Fibroblast of the aortic adventitia (primary cell): ENCODE measurements at regions not wholly inside any gene's neighbourhood (a gene's known extent, or its start where the extent isn't known, plus 50 kb on each side); places are given as distances from the start of the nearest gene placed in this dataset.
A peak's percentile ranks its signal among the peaks of the same experiment; 100 is the strongest.

ENCODE experiments used
- DNase-seq: peaks from one replicate; pipeline ENCODE4 v3.0.0-alpha.2; 2010; ENCODE audit warnings: low read depth
- H3K4me3 ChIP-seq: 2 replicates; pipeline ENCODE4 v1.5.1; 2011; ENCODE audit warnings: low read depth, mild to moderate bottlenecking, control low read depth, low read length, moderate library complexity
- TF ChIP-seq, protein P1 (sequence below): IDR thresholded peaks from 2 replicates; pipeline ENCODE4 v1.5.1; 2011; ENCODE audit warnings: mild to moderate bottlenecking, low read length, control low read depth, inconsistent platforms; ENCODE audit not compliant: insufficient read depth

DNA sequence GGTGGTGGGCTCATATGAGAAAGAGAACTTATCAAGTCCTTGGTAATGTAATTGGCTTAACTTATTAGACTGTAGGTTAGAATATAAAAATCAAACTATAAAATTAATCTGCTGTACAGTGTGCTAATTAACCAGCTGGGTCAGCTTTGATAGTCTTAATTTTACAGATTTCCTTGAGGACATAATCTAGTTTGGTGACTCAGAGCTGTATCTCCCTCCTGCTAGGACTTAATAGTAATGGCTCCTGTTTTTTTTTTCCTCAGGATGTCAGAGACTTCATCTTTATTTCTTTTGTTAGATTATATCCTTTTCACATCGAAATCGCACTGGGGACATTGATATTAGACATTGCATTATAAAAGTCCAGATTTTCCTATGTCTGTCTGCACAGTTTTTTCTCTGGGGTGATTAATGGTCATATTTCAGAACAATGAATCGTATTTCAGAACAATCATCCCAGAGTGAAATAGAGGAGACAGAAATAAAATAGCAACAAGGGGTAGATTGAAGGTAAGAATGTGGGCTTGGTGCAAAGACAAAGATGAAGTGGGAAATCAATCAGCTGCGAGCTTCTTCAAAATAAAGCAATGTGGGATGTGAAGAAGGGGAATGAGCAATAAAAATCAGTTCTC, 346.4 kb upstream of the RIOK2 start:
- DNase-seq: no peak
- no peak overlapping the region for H3K4me3 ChIP-seq
- TF ChIP-seq, protein P1, sequence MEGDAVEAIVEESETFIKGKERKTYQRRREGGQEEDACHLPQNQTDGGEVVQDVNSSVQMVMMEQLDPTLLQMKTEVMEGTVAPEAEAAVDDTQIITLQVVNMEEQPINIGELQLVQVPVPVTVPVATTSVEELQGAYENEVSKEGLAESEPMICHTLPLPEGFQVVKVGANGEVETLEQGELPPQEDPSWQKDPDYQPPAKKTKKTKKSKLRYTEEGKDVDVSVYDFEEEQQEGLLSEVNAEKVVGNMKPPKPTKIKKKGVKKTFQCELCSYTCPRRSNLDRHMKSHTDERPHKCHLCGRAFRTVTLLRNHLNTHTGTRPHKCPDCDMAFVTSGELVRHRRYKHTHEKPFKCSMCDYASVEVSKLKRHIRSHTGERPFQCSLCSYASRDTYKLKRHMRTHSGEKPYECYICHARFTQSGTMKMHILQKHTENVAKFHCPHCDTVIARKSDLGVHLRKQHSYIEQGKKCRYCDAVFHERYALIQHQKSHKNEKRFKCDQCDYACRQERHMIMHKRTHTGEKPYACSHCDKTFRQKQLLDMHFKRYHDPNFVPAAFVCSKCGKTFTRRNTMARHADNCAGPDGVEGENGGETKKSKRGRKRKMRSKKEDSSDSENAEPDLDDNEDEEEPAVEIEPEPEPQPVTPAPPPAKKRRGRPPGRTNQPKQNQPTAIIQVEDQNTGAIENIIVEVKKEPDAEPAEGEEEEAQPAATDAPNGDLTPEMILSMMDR: no peak

DNA sequence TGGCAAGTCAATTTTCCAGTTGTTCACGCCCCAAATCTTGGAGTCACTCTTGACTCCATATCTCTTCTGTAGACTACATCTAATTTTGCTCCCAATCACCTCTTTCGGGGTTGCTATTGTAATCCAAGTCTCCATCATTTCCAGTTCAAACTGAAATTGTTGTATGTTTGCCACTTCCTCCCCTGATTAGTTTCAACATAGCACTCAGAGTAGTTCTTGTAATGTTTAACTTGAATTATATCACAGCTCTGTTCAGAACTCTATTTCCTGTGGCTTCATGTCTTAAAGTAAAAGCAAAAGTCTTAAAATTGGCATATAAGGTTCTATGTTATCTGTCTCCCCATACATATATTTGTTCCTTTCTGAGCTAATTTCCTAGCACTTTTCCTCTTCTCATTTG, 348.5 kb upstream of the RIOK2 start:
- TF ChIP-seq, protein P1: no peak
- no peak overlapping the region for H3K4me3 ChIP-seq

DNA sequence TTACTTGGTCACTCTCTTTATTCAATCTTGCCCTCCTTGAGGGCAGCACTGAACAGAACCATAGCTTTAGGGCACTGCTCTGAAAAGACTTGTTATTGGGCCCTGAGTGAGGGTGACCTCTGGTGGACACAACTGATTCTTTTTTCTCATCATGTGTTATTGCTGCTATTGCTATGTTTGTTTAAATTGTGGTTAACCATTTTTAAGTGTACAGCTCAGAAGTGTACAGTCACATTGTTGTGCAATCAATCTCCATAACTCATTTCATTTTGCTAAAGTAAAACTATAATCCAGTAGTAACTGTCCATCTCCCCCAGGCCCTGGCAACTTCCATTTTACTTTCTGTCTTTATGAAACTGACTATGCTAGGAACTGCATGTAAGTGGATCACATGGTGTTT, 351.1 kb upstream of the RIOK2 start:
- peak; percentile 92 for DNase-seq
- no peak overlapping the region for H3K4me3 ChIP-seq
- TF ChIP-seq, protein P1: peak; percentile 72

More for the DNA sequence above, 348.5 kb upstream of the RIOK2 start:
- DNase-seq: no peak

DNA sequence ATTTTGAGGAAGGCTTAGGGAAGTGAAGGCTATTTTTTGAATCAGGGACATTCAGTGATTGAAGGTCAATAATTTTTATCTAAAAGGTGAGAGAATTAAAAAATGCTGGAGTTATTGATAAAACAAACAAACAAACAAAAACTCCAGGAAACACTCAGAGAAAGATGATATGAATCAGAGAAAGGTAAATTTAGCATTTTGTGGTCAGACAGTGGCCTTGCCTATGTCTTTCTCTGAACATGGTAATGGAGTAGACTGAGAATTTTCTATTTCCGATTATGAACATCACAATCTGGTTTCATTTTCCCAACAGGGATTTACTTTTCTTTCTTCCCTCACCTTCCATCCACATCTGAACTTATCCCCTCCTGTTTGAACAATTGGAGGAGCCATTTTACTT, 353.6 kb upstream of the RIOK2 start:
- no peak overlapping the region for H3K4me3 ChIP-seq
- no peak for DNase-seq
- TF ChIP-seq, protein P1: no peak

DNA sequence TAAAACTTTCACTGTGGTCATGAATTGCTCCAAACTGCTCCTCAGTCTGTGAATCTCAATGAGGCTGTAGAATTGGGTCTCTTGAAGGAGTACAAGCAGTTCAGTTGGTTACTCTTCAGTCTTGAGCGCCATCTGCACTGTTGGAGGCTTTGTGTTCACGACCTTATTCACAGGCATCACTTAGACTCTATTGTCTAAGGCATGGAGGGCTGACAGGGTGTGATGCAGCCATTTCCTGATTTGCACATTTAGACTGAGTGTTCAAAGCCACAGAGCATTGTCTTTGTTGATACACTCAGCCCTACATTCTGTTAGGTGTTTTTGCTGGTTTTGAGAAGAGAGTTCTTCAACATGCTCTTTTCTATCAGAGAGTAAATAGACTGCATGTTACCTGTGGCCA, 355.9 kb upstream of the RIOK2 start:
- no peak overlapping the region for H3K4me3 ChIP-seq
- DNase-seq: no peak
- TF ChIP-seq, protein P1: no peak

DNA sequence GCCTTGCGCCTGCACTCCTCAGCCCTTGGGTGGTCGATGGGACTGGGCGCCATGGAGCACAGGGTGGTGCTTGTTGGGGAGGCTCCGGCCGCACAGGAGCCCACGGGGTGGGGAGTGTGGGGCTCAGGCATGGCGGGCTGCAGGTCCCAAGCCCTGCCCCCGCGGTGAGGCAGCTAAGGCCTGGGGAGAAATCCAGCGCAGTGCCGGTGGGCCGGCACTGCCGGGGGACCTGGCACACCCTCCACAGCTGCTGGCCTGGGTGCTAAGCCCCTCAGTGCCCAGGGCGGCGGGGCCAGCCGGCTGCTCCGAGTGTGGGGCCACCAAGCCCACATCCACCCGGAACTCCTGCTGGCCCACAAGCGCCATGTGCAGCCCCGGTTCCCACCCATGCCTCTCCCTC, 358.8 kb upstream of the RIOK2 start:
- TF ChIP-seq, protein P1: no peak
- DNase-seq: no peak
- H3K4me3 ChIP-seq: no peak overlapping the region

DNA sequence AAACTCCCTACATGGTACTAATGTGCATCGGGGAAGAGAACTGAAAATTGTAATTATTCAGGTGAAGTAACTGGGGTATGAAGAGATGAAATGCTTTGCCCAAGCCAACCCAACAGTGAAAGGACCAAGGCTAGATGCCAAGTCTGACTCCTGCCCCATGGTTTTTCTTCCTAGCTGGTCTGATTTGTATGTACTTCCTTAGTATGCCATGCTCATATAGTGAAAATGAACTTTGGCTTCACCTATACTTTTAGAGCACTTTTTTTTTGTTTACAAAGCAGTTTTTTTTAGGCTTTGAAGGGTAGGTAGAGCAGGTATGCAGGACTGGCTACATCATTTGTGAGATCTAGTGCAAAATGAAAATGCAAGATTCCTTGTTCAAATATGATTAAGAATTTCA, 359.4 kb upstream of the RIOK2 start:
- H3K4me3 ChIP-seq: no peak overlapping the region
- DNase-seq: no peak
- TF ChIP-seq, protein P1: no peak
